VCaP (cell line): ENCODE measurements at regions not wholly inside any gene's neighbourhood (a gene's known extent, or its start where the extent isn't known, plus 50 kb on each side); places are given as distances from the start of the nearest gene placed in this dataset.

Source experiments
- H3K27ac ChIP-seq: fragments of 450-650 bp; 2 replicates; pipeline ENCODE4 v1.5.1; 2017
- CTCF ChIP-seq: fragments of 450-650 bp; conservative IDR thresholded peaks from 2 replicates; pipeline ENCODE4 v1.5.1; 2017; ENCODE audit warnings: mild to moderate bottlenecking, moderate library complexity

GRCh38 chr4:124965497-124965891 lies 253.0 kb upstream of the ANKRD50 start:
- TF ChIP-seq CTCF = no peak
- peak overlapping the region; percentile 83 for H3K27ac ChIP-seq

- TF ChIP-seq CTCF = no peak
- peak overlapping the region; percentile 83 for H3K27ac ChIP-seq
Observed at GRCh38 chr4:124964852-124965496, 252.4 kb upstream of the ANKRD50 start.

- peak; percentile 23; the same call in 1 of the 2 replicates for TF ChIP-seq CTCF
- peak overlapping the region; percentile 83 for H3K27ac ChIP-seq
Observed at GRCh38 chr4:124964251-124964650, 251.7 kb upstream of the ANKRD50 start.

GRCh38 chr4:124961138-124961750 lies 248.7 kb upstream of the ANKRD50 start:
- H3K27ac ChIP-seq = no peak overlapping the region
- no peak for TF ChIP-seq CTCF

GRCh38 chr4:124958847-124959246 lies 246.3 kb upstream of the ANKRD50 start:
- H3K27ac ChIP-seq = no peak overlapping the region
- no peak for TF ChIP-seq CTCF

- no peak for TF ChIP-seq CTCF
- peak overlapping the region; percentile 54 for H3K27ac ChIP-seq
Observed at GRCh38 chr4:124955476-124955875, 242.9 kb upstream of the ANKRD50 start.

- TF ChIP-seq CTCF = no peak
- no peak overlapping the region; the same call in 1 of the 2 replicates for H3K27ac ChIP-seq
Observed at GRCh38 chr4:124954046-124954445, 241.5 kb upstream of the ANKRD50 start.
